NCI-H774 (cell line): ENCODE measurements at regions not wholly inside any gene's neighbourhood (a gene's known extent, or its start where the extent isn't known, plus 50 kb on each side); places are given as distances from the start of the nearest gene placed in this dataset.
"Not testable (repeated sequence)": the region's sequence is repeated elsewhere in the genome, so short reads cannot be mapped to it uniquely, and the experiment has no call there.

Source experiments
- DNase-seq: peaks from one replicate; lab custom pipeline; 2025; lab: John Stamatoyannopoulos, UW

DNA sequence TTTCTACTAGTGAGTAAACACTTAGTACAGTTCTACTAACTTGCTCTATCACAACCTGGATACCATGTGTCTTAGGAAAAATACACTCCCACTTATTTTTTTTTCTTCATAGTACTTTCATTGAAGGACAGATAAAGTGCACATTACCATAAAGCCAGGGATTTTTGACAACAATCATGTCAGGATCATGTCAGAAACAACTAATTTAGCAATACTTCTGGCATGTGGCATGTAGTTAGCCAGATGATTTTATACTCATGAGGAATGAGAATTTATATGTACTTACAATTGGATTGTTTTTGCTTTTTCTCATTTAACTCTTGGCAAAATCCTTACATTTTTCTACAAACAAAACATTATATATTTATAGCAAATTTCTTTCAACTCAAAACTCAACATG lies 630.7 kb upstream of the GRM3 start:
- no peak for DNase-seq

GRCh38 chr7:86008898-86009297 lies 634.8 kb upstream of the GRM3 start:
- DNase-seq, result no peak

- no peak for DNase-seq
Observed at GRCh38 chr7:86006909-86007308, 636.8 kb upstream of the GRM3 start.

GRCh38 chr7:86002858-86003257 lies 640.9 kb upstream of the GRM3 start:
- DNase-seq, result no peak

DNA sequence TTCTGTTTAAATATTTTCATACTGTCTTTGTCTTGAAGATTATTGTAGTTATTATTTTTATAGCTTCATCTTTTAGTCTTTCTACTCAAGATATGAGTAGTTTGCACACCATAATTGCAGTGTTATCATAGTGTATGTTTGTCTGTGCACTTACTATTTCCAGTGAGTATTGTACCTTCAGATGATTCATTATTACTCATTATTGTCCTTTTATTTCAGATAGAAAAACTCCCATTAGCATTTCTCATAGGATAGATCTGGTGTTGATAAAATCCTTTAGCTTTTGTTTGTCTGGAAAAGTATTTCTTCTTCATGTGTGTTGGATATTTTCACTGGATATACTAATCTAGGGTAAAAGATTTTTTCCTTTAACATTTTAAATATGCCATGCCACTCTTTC lies 646.2 kb upstream of the GRM3 start:
- no peak for DNase-seq

DNA sequence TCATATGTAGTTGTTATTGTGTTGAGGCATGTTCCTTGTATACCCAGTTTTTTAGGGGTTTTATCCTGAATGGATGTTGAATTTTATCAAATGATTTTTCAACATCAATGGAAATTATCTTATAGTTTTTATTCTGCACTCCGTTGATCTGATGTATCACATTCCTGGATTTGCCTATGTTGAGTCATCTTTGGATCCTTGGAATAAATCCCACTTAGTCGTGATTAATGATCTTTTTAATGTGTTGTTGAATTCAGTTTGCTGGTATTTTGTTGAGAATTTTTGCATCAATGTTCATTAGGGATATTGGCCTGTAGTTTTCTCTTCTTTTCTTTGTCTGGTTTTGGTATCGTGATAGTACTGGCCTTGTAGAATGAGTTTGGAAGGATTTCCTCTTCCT lies 648.6 kb upstream of the GRM3 start:
- DNase-seq, result no peak

GRCh38 chr7:85980740-85981139 lies 663.0 kb upstream of the GRM3 start:
- DNase-seq, result no peak

DNA sequence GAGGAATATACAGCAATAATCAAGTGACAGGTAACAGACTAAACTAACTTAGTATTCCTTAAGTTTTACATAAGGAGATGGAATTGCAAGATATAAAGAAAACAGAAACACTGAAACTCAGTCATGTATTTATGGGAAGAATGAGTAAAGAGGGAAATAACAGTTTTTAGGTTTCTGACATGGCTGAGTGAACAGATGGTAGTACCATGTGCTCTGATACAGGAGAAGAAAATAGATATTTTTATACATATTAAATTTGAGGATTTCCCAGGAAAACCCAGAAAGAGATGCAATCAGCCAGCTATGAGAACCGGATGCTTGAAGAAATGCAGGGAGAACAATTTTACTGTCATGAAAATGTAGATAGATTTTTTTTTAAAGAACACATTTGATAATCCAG lies 669.5 kb upstream of the GRM3 start:
- no peak for DNase-seq

DNA sequence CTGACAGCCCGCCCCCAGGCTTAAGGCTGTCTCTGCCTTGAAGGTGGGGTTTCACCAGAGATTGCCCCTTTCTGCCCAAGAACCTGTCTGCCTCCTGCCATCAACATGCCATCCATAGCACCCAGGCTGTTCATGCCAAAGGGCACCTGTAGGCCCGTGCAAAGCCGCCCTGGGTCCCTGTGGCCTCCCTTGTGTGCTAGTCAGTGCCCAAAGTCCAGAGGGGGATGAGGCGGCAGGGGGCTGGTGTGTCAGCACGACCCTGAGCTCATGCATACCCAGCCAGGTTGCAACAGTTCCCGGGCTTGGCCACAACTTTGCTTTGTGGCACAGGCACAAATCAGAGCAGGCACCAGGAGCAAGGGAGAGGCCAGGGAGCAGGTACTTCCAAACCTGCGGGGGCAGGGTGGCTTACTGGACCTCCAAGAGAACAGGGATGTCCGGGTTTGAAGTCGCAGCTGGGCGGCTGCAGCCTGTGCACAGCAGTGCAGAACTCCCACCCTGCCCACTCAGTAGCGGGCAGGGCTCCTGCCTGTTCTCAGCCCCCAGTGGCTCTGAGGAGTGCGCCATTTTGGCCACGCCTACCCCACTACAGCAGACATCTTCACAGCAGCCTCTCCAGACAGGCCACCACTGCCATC lies 671.1 kb upstream of the GRM3 start:
- no peak for DNase-seq

DNA sequence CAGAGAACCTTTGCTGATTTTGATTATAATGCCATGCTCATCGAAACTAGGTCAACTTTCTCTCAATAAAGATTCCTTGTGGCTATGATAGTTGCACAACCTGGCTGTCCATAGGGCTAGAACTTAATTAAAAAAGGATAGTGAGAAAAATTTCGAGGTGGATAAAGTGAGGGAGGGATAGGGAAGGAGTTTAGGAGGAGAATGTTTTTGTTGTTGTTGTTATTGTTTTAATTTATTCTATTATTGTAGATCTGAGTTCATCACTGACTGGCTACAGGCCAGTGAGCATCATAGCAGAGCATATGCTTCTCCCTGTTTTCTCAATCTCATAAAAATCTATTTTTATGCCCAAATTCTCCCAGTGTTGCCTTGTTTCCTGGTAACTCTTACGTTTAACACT lies 688.7 kb upstream of the GRM3 start:
- DNase-seq, result no peak

- no peak for DNase-seq
Observed at GRCh38 chr7:85950871-85951270, 692.8 kb upstream of the GRM3 start.

DNA sequence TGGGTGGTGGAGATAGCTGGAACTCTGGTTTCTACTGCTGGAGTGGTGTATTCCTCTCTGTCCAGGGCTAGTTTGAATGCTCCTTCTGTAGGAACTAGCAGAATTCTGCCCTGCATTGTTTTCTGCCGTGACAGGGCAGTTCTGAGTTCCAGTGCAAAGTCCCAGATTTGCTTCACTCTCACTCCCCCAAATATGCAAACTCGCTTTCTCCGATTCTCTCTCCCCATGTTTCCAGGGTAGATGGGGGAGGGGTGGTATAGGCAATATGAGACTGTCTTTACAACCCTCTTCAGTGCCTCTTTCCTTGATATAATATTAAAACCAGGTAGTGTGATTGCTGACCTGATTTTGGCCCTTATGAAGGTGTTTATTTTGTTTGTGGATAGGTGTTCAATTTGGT lies 693.3 kb upstream of the GRM3 start:
- DNase-seq, result no peak

- no peak for DNase-seq
Observed at GRCh38 chr7:85947767-85948166, 695.9 kb upstream of the GRM3 start.

GRCh38 chr7:85940798-85941197 lies 702.9 kb upstream of the GRM3 start:
- no peak for DNase-seq

GRCh38 chr7:85931919-85932318 lies 711.8 kb upstream of the GRM3 start:
- DNase-seq, result no peak

GRCh38 chr7:85928500-85928899 lies 715.2 kb upstream of the GRM3 start:
- DNase-seq, result no peak

DNA sequence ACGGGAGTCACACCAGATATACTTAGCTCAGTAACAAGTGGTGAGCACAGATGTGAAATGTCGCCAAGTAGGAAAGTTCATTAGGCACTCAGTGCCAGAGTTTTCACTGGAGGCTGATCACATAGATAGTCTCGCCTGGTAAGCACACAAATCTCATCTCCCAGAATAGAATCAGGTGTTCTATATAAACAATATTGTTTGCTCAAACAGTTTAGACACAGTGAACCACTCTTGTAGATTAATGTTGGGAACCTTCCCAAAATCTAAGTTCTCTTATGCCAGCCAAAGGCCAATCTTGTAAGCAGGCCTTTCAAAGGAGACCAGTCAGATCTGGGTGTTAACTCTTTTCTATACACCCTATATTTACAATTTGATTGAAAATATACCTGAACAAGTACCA lies 716.5 kb upstream of the GRM3 start:
- DNase-seq, result no peak

DNA sequence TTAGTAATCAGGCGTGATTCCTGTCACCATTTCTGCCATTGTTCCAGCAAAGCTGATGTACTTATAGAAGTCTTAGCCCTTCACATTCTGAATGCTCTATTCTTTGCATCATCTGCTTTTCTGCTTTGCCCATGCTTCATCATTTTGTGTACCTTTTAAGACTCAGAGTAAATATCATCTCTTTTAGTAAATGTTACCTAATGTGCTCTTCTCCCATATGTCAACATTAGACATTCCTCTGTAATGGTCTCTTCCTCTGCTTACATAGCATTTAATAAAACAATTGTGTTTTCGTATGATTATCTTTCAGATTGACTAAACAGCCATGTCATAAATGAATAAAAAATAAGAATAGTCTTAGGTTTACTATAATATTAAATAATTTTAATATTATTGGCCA lies 719.6 kb upstream of the GRM3 start:
- DNase-seq, result peak; percentile 20

DNA sequence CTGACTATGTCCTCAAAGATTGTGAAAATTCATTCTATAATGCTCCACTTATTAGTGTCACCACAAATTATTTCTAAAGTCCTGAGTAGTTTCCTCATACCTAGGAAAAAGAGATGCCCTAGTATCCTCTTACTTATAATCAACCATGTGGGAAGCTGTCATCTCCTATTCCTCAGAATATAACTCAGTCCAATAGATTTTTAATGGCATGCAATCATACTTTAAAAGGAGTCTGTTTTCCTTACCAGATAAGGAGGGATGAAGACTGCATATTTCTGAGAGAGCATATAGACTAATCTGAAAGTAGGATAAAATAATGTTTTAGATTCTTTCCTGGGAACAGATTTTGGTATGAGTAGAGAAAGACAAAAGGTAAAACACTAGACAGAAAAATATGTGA lies 727.7 kb upstream of the GRM3 start:
- DNase-seq, result no peak

GRCh38 chr7:85914437-85914836 lies 727.6 kb upstream of the SEMA3D start:
- no peak for DNase-seq

DNA sequence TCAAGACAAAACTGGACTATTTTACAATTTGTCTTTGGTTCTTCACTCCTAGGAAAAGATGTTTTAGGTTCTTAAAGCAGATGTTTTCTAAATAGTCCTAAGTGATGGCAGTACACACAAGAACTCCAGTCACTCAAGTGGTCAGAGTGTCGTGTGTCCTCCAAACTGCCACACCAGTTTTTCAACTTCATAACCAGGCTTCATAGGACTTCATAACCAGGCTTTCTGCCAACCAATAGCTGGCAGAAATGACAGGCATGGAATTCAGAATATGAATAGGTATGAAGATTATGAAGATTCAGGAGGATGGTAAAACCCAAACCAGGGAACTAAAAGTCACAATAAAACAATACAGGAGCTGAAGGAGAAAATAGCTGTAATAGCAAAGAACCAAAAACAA lies 721.2 kb upstream of the SEMA3D start:
- no peak for DNase-seq

DNA sequence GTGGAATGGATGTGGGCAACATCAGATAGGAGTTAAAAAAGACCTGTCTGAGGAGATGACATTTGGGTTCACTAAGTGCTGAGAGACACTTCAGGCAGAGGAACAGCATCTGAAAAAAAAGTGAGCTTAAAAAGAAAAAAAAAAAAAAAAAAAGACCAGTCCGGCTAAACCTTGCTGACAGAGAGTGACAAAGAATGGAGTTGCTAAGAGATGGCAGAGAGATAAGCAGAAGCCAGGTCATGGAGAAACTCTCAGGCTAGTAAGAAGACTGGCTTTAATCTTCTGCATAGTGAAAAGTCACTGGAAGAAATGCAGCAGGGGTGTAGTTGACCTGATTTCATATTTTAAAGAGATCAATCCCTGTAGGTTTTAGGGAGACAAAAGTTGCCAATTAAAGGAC lies 711.1 kb upstream of the SEMA3D start:
- DNase-seq, result no peak

GRCh38 chr7:85896531-85896930 lies 709.7 kb upstream of the SEMA3D start:
- no peak for DNase-seq

DNA sequence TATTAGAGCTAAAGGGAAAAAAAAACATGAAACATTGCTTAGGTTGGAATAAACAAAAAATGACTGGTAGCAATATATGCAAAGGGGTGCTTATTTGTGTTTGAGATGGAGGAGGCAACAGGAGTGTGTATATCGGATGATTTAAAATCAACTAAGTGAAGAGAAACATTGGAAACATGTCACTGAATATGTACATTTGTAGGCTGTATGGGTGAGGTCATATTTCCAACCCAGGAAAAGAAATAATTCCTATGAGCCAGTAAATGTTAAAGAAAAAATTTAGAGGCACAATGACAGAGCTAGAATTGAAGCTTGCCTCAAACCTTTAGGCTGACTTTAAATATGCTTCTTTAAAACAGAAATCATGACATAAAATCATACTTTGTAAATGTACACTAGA lies 709.0 kb upstream of the SEMA3D start:
- DNase-seq, result no peak

DNA sequence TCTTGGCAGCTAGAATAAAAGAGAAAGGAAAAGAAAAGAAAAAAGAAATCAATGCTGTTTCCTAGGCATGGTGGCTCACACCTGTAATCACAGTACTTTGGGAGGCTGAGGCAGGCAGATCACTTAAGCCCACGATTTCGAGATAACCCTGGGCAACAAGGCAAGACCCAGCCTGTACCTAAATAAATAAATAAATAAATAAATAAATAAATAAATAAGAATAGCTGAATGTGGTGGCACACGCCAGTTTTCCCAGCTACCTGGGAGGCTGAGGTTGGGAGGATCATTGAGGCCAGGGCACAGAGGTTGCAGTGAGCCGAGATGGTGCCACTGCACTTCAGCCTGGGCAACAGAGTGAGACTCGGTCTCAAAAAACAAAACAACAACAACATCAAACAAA lies 705.0 kb upstream of the SEMA3D start:
- DNase-seq, result not testable (repeated sequence)
